LNCaP clone FGC (cell line): ENCODE measurements at regions not wholly inside any gene's neighbourhood (a gene's known extent, or its start where the extent isn't known, plus 50 kb on each side); places are given as distances from the start of the nearest gene placed in this dataset.

Experiments used
- DNase-seq: peaks from one replicate; pipeline ENCODE4 v3.0.0-alpha.2; 2011; ENCODE audit warnings: low read depth
- H3K4me3 ChIP-seq: 2 replicates; pipeline ENCODE4 v1.5.1; 2011; ENCODE audit warnings: mild to moderate bottlenecking, low read depth, low read length, control low read depth
- TF ChIP-seq, protein P1 (sequence below): IDR thresholded peaks from 2 replicates; pipeline ENCODE4 v1.5.1; 2012; ENCODE audit warnings: mild to moderate bottlenecking; ENCODE audit not compliant: control insufficient read depth, insufficient read depth; ENCODE audit errors: extremely low read depth

DNA sequence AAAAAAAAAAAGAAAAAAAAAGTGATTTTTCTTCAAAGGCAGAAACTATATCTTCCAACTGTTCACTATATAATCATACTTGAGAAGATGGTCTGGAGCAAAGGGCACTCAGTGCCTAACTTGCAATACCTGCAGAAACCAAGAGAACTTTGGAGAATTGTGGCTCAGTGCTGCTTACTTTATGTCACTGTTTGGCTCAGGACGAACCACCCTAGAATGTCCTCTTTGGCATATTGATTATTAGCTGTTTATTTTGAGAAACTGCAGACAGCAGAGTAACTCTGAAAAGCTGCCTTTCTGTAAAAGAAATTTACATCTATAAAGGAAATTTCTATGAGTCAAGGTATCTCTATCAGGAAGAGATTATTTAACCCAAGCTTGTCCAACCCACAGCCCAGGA lies 100.2 kb downstream of the BBS10 start:
- no peak for DNase-seq
- no peak overlapping the region for H3K4me3 ChIP-seq
- TF ChIP-seq, protein P1, sequence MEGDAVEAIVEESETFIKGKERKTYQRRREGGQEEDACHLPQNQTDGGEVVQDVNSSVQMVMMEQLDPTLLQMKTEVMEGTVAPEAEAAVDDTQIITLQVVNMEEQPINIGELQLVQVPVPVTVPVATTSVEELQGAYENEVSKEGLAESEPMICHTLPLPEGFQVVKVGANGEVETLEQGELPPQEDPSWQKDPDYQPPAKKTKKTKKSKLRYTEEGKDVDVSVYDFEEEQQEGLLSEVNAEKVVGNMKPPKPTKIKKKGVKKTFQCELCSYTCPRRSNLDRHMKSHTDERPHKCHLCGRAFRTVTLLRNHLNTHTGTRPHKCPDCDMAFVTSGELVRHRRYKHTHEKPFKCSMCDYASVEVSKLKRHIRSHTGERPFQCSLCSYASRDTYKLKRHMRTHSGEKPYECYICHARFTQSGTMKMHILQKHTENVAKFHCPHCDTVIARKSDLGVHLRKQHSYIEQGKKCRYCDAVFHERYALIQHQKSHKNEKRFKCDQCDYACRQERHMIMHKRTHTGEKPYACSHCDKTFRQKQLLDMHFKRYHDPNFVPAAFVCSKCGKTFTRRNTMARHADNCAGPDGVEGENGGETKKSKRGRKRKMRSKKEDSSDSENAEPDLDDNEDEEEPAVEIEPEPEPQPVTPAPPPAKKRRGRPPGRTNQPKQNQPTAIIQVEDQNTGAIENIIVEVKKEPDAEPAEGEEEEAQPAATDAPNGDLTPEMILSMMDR = no peak

DNA sequence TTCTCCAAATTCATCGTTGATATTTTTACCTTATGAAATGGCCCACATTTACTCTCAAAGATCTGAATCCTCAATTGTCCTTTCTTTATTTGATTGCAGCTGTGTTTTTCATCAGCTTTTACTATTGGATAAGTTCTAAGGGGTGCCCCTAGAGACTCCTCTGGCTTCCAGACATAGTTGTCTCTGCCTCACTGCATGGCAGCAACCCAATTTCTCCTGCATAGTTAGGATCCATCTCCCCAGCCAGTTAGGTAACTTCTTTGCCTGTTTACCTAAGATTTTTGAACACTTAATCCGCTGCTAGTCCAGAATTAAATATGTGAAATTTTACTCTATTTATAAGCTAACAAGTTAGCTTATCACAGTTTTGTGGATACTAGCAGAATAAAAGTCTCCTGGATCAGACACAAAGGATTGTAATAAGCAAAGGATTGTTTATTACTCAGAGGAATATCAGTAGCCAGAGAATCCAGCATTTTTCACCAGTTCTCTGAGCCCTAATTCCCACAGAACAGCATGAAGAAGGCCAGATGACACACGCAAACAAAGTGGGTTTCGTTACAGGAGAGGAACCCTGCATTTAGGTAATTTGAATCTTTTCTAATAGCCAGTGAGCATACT lies 101.1 kb downstream of the BBS10 start:
- H3K4me3 ChIP-seq = no peak overlapping the region
- no peak for DNase-seq
- TF ChIP-seq, protein P1 = no peak

DNA sequence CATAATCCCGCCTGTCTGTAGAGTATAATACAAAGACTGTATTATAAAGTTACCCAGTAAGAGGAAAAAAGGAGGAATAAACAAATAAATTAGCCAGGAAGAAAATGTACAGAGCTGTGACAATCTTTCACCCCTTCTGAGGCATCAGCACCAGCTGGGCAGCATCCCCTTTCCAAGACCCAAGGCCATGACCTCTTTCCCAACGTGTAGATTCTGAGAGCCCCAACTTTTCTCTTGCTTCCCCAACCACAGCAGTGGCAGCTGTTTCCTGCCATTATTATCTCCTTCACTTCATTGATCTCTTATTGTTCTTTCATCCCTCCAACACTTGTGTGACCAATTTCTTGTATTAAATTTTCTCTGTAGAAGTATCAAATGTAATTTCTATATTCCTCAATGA lies 101.6 kb downstream of the BBS10 start:
- no peak for DNase-seq
- TF ChIP-seq, protein P1 = no peak
- H3K4me3 ChIP-seq = no peak overlapping the region

GRCh38 chr12:76244300-76244699 lies 103.9 kb downstream of the BBS10 start:
- DNase-seq = no peak
- H3K4me3 ChIP-seq = no peak overlapping the region
- TF ChIP-seq, protein P1 = no peak

GRCh38 chr12:76242813-76243550 lies 105.2 kb downstream of the BBS10 start:
- no peak overlapping the region for H3K4me3 ChIP-seq
- DNase-seq = no peak
- TF ChIP-seq, protein P1 = no peak

DNA sequence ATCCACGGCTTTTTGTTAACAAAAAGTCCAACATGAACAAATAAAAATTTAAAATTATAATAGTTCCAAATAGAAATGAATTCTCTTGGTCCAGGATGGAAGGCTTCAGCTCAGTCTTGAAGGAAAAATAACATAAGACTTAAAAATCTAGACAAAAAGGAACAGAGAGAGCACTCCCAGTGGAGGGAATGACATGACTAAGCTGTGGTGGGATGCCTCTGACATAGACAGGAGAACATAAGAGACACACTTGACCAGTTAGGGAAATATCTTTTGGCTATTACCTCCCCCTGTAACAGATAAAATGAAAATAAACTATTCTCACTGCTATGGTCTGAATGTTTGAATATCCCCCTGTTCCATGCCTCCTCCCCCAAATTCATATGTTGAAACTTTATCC lies 106.8 kb downstream of the BBS10 start:
- no peak for DNase-seq
- no peak overlapping the region for H3K4me3 ChIP-seq
- TF ChIP-seq, protein P1 = no peak

GRCh38 chr12:76240281-76240680 lies 107.9 kb downstream of the BBS10 start:
- TF ChIP-seq, protein P1 = no peak
- H3K4me3 ChIP-seq = no peak overlapping the region
- DNase-seq = no peak
